ENCODE measurements at regions not wholly inside any gene's neighbourhood (a gene's known extent, or its start where the extent isn't known, plus 50 kb on each side); places are given as distances from the start of the nearest gene placed in this dataset.

GRCh38 chr13:61725806-61726205, 310.2 kb upstream of the PCDH20 start:
- H3K36me3 ChIP-seq (ENCODE audit: insufficient read depth, insufficient read length, low read length) = no peaks in the 10 kb centered on the region
- no peaks in the 10 kb centered on the region for H3K4me1 ChIP-seq (ENCODE audit: insufficient read depth, insufficient read length)
- H3K9ac ChIP-seq (ENCODE audit: insufficient read length, low read depth) = no peak overlapping the region
- DNase-seq (ENCODE audit: low read depth, low spot score) = no peak
- TF ChIP-seq YY1 (IDR thresholded peaks at IDR 0.05; ENCODE audit: insufficient read depth, insufficient read length) (no peak), SUZ12 (IDR thresholded peaks at IDR 0.05; ENCODE audit: extremely low read depth, insufficient read depth, insufficient read length) (no peak), ZNF274 (IDR thresholded peaks at IDR 0.05; ENCODE audit: low read depth, low read length) (no peak)
- no peaks in the 10 kb centered on the region for H3K27me3 ChIP-seq (ENCODE audit: insufficient read depth, insufficient read length)
- H3K4me3 ChIP-seq (ENCODE audit: insufficient read length, low read depth) = no peak overlapping the region
- H3K9me3 ChIP-seq (ENCODE audit: insufficient read depth, low read length) = no peaks in the 10 kb centered on the region

GRCh38 chr13:61722119-61722518, 306.5 kb upstream of the PCDH20 start:
- no peak overlapping the region for H3K9ac ChIP-seq (ENCODE audit: insufficient read length, low read depth)
- DNase-seq (ENCODE audit: low read depth, low spot score) = no peak
- TF ChIP-seq ZNF274 (IDR thresholded peaks at IDR 0.05; ENCODE audit: low read depth, low read length) (no peak), YY1 (IDR thresholded peaks at IDR 0.05; ENCODE audit: insufficient read depth, insufficient read length) (no peak), SUZ12 (IDR thresholded peaks at IDR 0.05; ENCODE audit: extremely low read depth, insufficient read depth, insufficient read length) (no peak)
- no peaks in the 10 kb centered on the region for H3K9me3 ChIP-seq (ENCODE audit: insufficient read depth, low read length)
- H3K27me3 ChIP-seq (ENCODE audit: insufficient read depth, insufficient read length) = no peaks in the 10 kb centered on the region
- H3K4me1 ChIP-seq (ENCODE audit: insufficient read depth, insufficient read length) = no peaks in the 10 kb centered on the region
- no peaks in the 10 kb centered on the region for H3K36me3 ChIP-seq (ENCODE audit: insufficient read depth, insufficient read length, low read length)
- no peak overlapping the region for H3K4me3 ChIP-seq (ENCODE audit: insufficient read length, low read depth)

GRCh38 chr13:61712621-61713020, 297.0 kb upstream of the PCDH20 start:
- Histone ChIP-seq H3K36me3 (ENCODE audit: insufficient read depth, insufficient read length, low read length) (no peaks in the 10 kb centered on the region), H3K9ac (ENCODE audit: insufficient read length, low read depth) (no peak overlapping the region), H3K9me3 (ENCODE audit: insufficient read depth, low read length) (no peaks in the 10 kb centered on the region), H3K4me1 (ENCODE audit: insufficient read depth, insufficient read length) (no peaks in the 10 kb centered on the region), H3K27me3 (ENCODE audit: insufficient read depth, insufficient read length) (no peaks in the 10 kb centered on the region), H3K4me3 (ENCODE audit: insufficient read length, low read depth) (no peak overlapping the region)
- no peak for TF ChIP-seq YY1 (IDR thresholded peaks at IDR 0.05; ENCODE audit: insufficient read depth, insufficient read length)
- no peak for TF ChIP-seq ZNF274 (IDR thresholded peaks at IDR 0.05; ENCODE audit: low read depth, low read length)
- no peak for TF ChIP-seq SUZ12 (IDR thresholded peaks at IDR 0.05; ENCODE audit: extremely low read depth, insufficient read depth, insufficient read length)
- no peak for DNase-seq (ENCODE audit: low read depth, low spot score)

GRCh38 chr13:61709258-61709657, 293.6 kb upstream of the PCDH20 start:
- no peaks in the 10 kb centered on the region for H3K4me1 ChIP-seq (ENCODE audit: insufficient read depth, insufficient read length)
- no peaks in the 10 kb centered on the region for H3K9me3 ChIP-seq (ENCODE audit: insufficient read depth, low read length)
- TF ChIP-seq SUZ12 (IDR thresholded peaks at IDR 0.05; ENCODE audit: extremely low read depth, insufficient read depth, insufficient read length) = no peak
- no peak for TF ChIP-seq ZNF274 (IDR thresholded peaks at IDR 0.05; ENCODE audit: low read depth, low read length)
- no peak for TF ChIP-seq YY1 (IDR thresholded peaks at IDR 0.05; ENCODE audit: insufficient read depth, insufficient read length)
- no peak overlapping the region for H3K9ac ChIP-seq (ENCODE audit: insufficient read length, low read depth)
- H3K36me3 ChIP-seq (ENCODE audit: insufficient read depth, insufficient read length, low read length) = no peaks in the 10 kb centered on the region
- H3K4me3 ChIP-seq (ENCODE audit: insufficient read length, low read depth) = no peak overlapping the region
- no peak for DNase-seq (ENCODE audit: low read depth, low spot score)
- H3K27me3 ChIP-seq (ENCODE audit: insufficient read depth, insufficient read length) = no peaks in the 10 kb centered on the region

GRCh38 chr13:61706899-61707298, 291.2 kb upstream of the PCDH20 start:
- Histone ChIP-seq H3K36me3 (ENCODE audit: insufficient read depth, insufficient read length, low read length) (no peaks in the 10 kb centered on the region), H3K9me3 (ENCODE audit: insufficient read depth, low read length) (no peaks in the 10 kb centered on the region), H3K9ac (ENCODE audit: insufficient read length, low read depth) (no peak overlapping the region), H3K27me3 (ENCODE audit: insufficient read depth, insufficient read length) (no peaks in the 10 kb centered on the region), H3K4me3 (ENCODE audit: insufficient read length, low read depth) (no peak overlapping the region), H3K4me1 (ENCODE audit: insufficient read depth, insufficient read length) (no peaks in the 10 kb centered on the region)
- no peak for DNase-seq (ENCODE audit: low read depth, low spot score)
- TF ChIP-seq YY1 (IDR thresholded peaks at IDR 0.05; ENCODE audit: insufficient read depth, insufficient read length) = no peak
- no peak for TF ChIP-seq ZNF274 (IDR thresholded peaks at IDR 0.05; ENCODE audit: low read depth, low read length)
- TF ChIP-seq SUZ12 (IDR thresholded peaks at IDR 0.05; ENCODE audit: extremely low read depth, insufficient read depth, insufficient read length) = no peak

- Histone ChIP-seq H3K9me3 (ENCODE audit: insufficient read depth, low read length) (no peaks in the 10 kb centered on the region), H3K36me3 (ENCODE audit: insufficient read depth, insufficient read length, low read length) (no peaks in the 10 kb centered on the region), H3K9ac (ENCODE audit: insufficient read length, low read depth) (no peak overlapping the region), H3K4me3 (ENCODE audit: insufficient read length, low read depth) (no peak overlapping the region), H3K27me3 (ENCODE audit: insufficient read depth, insufficient read length) (no peaks in the 10 kb centered on the region), H3K4me1 (ENCODE audit: insufficient read depth, insufficient read length) (no peaks in the 10 kb centered on the region)
- no peak for TF ChIP-seq YY1 (IDR thresholded peaks at IDR 0.05; ENCODE audit: insufficient read depth, insufficient read length)
- no peak for TF ChIP-seq SUZ12 (IDR thresholded peaks at IDR 0.05; ENCODE audit: extremely low read depth, insufficient read depth, insufficient read length)
- no peak for TF ChIP-seq ZNF274 (IDR thresholded peaks at IDR 0.05; ENCODE audit: low read depth, low read length)
- DNase-seq (ENCODE audit: low read depth, low spot score) = no peak
Observed at GRCh38 chr13:61700620-61701019, 285.0 kb upstream of the PCDH20 start.

- no peak overlapping the region for H3K9ac ChIP-seq (ENCODE audit: insufficient read length, low read depth)
- DNase-seq (ENCODE audit: low read depth, low spot score) = no peak
- no peaks in the 10 kb centered on the region for H3K36me3 ChIP-seq (ENCODE audit: insufficient read depth, insufficient read length, low read length)
- no peaks in the 10 kb centered on the region for H3K27me3 ChIP-seq (ENCODE audit: insufficient read depth, insufficient read length)
- H3K4me1 ChIP-seq (ENCODE audit: insufficient read depth, insufficient read length) = no peaks in the 10 kb centered on the region
- no peak for TF ChIP-seq YY1 (IDR thresholded peaks at IDR 0.05; ENCODE audit: insufficient read depth, insufficient read length)
- no peak for TF ChIP-seq SUZ12 (IDR thresholded peaks at IDR 0.05; ENCODE audit: extremely low read depth, insufficient read depth, insufficient read length)
- no peak for TF ChIP-seq ZNF274 (IDR thresholded peaks at IDR 0.05; ENCODE audit: low read depth, low read length)
- no peak overlapping the region for H3K4me3 ChIP-seq (ENCODE audit: insufficient read length, low read depth)
- H3K9me3 ChIP-seq (ENCODE audit: insufficient read depth, low read length) = no peaks in the 10 kb centered on the region
Observed at GRCh38 chr13:61700181-61700580, 284.5 kb upstream of the PCDH20 start.

GRCh38 chr13:61696676-61697075, 281.0 kb upstream of the PCDH20 start:
- Histone ChIP-seq H3K4me3 (ENCODE audit: insufficient read length, low read depth) (no peak overlapping the region), H3K27me3 (ENCODE audit: insufficient read depth, insufficient read length) (no peaks in the 10 kb centered on the region), H3K9ac (ENCODE audit: insufficient read length, low read depth) (no peak overlapping the region), H3K36me3 (ENCODE audit: insufficient read depth, insufficient read length, low read length) (no peaks in the 10 kb centered on the region), H3K9me3 (ENCODE audit: insufficient read depth, low read length) (no peaks in the 10 kb centered on the region), H3K4me1 (ENCODE audit: insufficient read depth, insufficient read length) (no peaks in the 10 kb centered on the region)
- no peak for DNase-seq (ENCODE audit: low read depth, low spot score)
- TF ChIP-seq ZNF274 (IDR thresholded peaks at IDR 0.05; ENCODE audit: low read depth, low read length) = no peak
- no peak for TF ChIP-seq SUZ12 (IDR thresholded peaks at IDR 0.05; ENCODE audit: extremely low read depth, insufficient read depth, insufficient read length)
- no peak for TF ChIP-seq YY1 (IDR thresholded peaks at IDR 0.05; ENCODE audit: insufficient read depth, insufficient read length)
